NCI-H748 (cell line): ENCODE measurements at regions not wholly inside any gene's neighbourhood (a gene's known extent, or its start where the extent isn't known, plus 50 kb on each side); places are given as distances from the start of the nearest gene placed in this dataset.
A peak's percentile ranks its signal among the peaks of the same experiment; 100 is the strongest.

Experiments used
- DNase-seq: peaks from one replicate; lab custom pipeline; 2025; ENCODE audit not compliant: unreplicated experiment; lab: John Stamatoyannopoulos, UW

DNA sequence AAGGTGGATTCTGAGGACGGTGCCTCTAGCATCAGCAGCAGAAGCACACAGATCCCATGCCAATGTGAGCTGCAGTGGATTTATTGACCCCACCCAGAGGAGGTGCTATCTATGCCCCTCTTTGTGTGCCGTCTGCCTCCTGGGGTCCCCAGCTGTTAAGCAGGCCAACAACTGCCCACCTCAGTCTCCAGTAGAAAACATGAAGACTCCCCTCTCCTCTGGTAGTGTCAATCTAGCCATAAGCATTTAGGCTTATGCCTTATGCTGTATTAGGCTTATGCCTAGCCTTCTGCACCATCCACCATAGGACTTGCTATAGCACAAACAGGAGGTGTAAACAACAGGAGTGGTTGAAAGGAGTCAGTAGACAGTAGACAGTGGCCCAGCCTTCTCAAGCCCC, 417.9 kb upstream of the C16orf82 start:
- DNase-seq, result peak; percentile 30

DNA sequence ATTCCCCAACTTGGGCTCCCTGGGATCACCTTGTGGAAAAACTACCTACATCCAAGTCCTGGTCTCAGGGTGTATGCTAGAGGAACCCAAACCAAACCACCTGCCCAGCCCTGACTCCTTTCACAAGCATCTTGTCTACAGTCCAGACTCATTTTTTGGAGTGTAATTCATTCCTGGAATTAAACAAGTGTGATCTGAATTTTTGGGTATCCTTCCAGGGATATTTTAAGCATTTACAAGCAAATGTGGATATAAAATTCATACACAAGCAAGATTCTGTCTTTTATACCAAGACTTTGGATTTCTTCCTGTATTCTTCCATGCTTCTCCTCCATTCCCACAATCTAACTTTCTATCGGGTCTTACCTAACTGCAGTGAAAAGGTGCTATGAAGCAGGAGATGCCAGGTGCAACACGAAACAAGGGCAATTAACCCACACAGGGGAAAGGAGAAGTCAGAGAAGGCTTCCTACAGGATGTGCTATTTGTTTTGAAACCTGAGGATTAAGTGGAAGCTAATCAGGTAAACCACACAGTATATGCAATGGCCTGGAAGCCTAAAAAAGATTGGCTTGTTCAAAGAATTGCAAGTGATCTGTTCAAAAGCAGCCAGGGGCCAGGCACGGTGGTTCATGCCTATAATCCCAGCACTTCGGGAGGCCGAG, 417.2 kb upstream of the C16orf82 start:
- DNase-seq, result peak; percentile 97

DNA sequence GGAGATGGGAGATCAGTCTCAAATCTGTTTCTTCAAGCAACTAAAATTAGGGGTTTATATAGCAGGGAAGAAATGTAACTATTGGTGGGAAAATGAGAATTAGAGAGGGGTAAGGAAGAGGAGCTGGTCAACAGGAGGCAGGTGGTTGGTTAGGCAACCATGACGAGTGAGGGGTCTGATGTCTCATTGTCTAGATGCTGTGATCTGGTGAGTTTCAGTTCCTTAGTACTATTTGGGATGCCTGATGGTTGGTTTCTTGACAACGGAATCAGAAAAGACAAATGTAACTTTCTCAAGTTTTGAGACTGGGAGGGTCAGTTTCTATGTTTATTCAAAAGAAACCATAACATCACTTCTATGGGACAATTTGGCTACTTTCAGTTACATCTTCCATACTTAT, 415.3 kb upstream of the C16orf82 start:
- DNase-seq, result no peak

DNA sequence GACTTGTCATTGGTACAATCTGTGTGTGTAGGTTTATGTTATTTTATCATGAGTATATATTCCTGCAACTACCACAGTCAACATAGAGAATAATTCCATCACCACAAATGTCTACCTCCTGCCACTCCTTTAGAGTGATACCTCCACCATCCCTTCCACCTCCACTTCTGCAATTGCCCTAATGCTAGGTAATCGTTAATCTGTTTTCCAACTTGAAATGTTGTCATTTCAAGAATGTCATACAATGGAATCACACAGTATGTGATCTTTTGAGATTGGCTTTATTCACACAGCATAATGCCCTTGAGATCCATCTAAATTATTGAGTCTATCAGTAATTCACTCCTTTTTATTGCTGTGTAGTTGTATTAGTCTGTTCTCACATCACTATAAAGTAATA, 414.8 kb upstream of the C16orf82 start:
- DNase-seq, result no peak

DNA sequence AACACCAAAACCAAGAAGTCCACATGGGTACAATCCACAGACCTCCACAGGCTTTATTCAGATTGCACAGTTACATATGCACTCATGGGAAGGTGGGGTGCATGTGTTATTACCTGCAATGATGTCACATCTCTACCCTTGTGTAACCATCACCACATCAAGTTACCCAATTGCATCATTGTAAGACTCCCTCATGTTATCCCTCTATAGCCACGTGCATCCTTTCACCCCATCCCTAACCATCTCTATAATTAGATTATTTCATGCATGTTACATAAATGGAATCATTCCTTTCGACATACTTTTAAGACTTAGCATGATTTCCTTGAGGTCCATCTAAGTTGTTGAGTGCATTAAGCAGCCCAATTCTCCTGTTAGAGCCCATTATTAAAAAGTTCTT, 408.2 kb upstream of the C16orf82 start:
- no peak for DNase-seq

DNA sequence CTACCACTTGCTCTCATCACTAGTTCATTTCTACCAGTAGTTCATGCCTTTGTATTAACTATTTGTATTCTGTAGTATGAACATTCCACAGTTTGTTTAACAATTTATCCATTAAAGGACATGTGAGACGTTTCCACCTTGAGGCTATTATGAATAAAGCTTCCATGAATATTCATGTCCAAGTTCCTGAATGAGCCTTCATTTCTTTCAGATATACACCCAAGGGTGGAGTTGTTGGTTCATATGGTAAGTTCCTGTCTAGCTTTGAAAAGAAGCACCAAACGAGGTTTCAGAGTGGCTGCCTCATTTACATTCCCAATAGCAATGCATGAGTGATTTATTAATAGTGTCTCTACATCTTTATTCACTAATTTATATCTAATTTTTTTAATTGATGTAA, 407.8 kb upstream of the C16orf82 start:
- no peak for DNase-seq

DNA sequence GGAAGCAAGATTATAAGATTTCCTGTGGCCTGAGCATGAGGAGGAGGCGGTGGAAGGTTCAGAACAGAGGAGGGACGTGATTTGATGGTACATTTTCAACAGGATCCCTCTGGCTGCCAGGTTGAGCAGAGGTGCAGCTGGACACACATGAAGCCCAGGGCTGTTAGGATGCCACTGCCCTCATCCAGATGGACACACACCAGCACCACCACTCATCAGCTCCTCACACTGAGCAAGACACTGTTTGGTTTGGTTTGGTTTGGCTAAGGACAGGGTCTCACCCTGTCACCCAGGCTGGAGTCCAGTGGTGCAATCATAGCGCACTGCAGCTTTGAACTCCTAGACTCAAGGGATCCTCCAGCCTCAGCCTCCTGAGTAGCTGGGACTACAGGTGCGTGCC, 402.6 kb upstream of the C16orf82 start:
- DNase-seq, result no peak

DNA sequence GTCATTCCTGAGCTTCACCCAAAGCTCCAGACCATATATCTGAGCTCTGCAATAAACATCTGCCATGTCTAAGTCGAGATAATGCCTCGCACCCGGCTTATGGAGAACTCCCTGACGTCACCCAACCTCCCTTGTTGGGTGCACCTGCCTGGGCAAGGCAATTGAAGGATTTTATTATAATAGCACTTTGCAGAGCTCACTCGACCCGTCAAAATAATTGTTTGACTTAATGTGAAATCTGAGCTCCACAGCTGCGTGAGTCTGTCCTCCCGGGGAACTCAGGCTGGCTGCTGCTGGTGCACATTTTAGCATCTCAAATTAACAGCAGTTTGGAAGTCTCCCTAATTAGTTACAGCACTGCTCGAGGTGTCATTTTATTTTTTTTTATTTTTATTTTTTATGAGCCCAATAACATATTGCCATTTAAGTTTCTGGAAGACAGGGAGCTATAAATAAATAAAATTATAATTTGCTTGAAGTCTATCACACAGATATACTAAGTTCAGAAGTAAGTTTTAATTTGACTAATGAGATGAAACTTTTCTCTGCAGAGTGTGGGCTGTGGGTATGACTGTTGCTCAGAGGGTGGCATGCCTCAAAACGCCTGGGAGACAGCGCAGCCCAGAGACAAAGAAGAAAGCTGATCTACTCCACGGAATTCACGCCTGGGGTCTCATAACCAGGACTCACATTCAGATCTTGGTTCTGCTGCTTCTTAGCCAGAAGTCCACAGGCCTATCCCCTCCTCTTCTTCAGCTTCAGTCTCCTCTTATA, 401.4 kb upstream of the C16orf82 start:
- peak; percentile 98 for DNase-seq

DNA sequence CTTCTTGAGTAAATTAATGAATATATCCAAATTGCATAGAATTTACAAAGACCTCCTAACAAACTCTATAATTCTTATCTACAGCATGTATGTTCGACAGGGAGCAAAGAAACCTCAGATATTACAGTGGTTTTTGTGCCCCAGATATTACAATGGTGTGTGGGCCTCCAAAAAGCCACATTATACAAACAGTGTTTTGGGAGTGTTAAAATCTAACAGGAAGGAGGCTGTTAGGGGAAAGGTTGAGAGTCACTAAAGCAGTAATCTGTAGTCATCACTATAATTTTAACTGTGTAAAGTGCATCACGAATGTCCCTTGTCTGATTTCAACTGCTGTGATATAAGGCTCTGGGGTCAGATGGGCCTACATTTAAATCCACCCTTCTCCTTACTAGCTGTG, 400.2 kb upstream of the C16orf82 start:
- no peak for DNase-seq

DNA sequence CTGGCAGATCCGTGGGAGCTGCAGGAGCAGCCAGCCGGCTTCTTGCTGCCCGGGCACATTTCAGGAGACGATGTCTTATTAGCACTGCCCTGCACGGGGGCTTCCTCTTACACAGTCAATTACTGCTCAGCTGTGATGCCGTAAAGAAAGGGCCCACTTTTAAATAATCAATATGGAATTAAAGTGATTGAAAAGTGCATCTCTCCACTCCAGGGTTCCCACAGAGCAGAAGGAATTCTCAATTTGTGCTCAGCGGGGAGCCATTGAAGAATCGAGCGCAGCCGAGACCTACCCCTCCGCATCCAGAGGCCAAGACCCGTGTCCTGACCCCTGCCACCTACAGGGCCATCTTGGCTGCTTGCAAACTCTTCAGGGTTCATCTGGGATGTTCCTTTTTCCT, 399.4 kb upstream of the C16orf82 start:
- no peak for DNase-seq

DNA sequence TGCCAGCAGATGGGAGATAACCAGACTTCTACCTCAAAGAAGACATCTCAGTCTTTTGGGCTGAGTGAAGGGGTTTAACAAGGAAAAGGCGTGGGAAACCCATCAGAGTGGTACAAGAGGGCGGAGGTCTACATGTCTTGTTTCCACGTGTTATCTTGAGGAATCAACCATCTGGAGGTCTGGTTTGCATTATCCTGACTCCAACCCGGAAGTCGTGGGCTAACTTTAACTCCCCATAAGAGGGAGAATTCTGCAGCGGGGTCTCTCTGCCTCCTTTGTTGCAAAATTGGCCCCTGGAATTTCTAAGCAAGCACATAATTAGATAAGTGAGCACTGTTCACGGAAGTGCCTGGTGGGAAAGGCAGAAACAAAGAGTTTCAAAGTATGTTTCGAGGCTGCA, 398.7 kb upstream of the C16orf82 start:
- DNase-seq, result no peak

DNA sequence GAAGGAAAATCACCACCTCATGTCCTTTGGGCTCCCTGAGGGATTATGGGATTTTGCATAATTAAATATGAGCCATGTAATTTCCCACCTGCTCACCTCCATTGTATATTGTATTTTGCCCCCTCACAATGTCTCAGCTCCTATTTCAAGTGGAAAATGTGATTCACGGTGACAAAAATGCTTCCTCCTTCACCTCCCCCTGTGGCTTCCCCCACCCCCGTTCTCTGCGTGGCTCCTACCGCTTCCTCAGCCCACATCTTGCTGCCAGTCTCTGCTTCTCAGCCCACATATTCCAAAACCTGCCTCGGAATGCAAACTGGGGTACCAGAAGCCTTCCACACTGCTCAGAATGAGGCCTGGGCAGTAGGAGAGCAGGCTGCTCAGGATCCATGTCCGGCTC, 394.5 kb upstream of the C16orf82 start:
- peak; percentile 25 for DNase-seq

DNA sequence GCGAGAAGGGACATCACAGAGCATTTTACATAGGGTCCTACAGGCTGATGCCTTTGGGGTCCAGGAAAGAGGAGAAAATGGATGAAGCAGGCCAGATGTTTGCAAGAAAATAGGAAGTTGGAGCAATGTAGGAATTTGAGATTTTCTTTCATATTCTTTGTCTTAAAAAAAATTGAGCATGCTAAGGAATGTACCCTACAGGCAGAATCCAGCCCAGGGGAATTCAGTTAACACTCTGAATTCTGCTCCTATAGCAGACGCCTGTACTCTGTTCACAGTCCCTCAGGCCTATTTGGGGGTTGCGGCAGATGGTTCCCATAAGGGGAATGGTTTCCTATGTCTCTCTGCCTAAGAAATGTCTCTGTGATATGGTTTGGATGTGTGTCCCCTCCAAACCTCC, 393.7 kb upstream of the C16orf82 start:
- no peak for DNase-seq

DNA sequence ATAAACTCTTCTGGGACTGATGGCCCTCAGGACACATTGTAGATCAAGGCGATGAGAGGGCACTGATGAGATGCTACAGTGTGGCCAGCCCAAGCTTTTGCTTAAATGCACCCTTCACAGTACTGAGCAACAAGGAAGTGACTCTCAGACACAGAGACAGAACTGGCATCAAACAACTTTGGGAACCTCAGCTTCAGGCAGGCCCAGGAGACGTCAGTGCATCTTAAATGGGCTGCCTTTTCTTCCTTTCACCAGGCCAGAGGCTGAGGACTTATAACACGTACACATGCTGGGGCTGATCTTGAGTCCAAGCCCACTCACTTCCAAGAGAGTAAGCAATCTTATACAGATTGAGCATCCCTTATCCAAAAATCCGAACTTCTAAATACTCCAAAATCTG, 386.1 kb upstream of the C16orf82 start:
- no peak for DNase-seq

DNA sequence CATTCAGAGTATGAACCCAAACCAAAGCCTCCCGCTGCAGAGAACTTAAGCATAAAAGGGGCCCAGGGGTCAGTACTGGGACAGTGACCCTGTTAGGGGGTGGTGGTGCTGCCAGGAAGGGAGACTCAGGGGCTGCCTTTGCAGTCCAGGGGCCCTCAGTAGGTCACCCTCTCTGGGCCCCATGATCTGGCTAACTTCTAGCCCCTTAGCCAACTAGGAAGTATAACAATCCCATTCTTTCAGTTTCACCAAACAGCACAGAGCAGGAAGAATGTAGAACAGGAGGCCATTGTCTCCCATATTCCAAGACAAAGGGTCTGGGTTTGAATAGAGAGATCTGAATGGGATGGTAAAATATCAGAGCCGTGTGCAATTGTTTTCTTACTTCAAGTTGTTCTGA, 378.6 kb upstream of the C16orf82 start:
- no peak for DNase-seq

DNA sequence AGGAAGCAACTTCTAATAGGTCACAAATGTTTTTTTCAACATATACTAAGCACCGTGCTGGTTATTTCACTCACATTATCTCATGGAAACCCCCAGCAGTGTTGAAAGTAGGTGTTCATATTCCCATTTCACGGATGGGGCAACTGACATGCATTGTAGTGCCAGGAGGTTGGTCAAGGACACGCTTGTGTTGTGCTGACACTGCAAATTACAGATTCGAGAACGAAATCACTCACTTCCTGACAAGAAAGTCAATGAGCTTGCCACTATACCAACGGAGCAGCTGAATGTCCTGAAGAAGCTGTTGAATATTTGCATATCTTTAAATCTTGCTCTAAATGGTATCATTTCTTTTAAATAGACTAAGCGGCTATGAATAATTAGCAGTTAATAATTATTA, 378.0 kb upstream of the C16orf82 start:
- no peak for DNase-seq

DNA sequence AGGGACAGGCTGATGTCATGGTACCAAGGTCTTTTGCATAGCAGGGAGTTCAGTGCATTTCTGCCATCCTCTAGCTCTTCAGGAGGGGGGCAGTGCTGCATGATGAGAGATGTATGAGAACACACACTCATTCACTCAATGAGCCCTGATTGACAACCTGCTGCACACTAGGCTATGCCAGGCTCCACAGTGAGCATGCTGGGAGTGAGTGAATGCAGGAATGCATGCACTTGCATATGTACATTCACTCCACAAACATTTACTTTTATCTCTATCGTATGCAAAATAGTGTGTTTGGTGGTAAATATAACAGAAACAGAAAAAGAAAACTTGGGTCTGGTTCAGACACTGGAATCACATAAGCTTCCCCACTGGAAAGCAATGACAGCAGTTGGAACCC, 374.1 kb upstream of the C16orf82 start:
- DNase-seq, result no peak

DNA sequence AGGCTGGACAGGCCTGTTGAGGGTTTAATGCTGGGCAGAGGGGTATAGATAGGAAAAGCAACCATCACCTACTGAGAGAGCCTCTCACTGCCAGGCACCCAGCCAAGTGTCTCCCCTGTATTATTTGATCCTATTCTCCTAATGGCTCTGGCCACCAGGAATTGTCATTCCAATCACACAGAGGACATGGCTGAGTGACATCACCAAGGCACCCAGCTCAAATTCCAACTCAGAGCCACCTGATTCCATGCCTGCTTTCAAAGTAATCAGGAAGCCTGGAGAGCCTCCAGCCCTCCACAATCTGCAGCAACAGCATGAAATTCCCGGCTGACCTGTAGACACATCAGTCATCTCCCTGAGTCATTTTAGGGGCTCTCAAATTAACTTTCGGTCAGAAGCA, 368.9 kb upstream of the C16orf82 start:
- peak; percentile 49 for DNase-seq

DNA sequence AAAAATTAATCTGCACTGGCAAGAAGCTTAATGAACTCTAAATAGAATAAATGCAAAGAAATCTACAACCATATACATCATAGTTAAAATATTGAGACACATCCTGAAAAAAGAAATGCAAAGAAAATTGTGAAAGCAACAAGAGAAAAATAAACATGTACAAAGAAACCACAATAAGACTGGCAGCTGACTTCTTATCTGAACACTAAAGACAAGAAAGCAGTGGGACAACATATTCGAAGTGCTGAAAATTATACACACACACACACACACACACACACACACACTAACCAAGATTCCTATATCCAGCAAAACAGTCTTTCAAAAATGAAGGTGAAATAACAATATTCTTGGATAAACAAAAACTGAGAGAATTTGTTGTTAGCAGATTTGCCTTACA, 366.5 kb upstream of the C16orf82 start:
- no peak for DNase-seq

DNA sequence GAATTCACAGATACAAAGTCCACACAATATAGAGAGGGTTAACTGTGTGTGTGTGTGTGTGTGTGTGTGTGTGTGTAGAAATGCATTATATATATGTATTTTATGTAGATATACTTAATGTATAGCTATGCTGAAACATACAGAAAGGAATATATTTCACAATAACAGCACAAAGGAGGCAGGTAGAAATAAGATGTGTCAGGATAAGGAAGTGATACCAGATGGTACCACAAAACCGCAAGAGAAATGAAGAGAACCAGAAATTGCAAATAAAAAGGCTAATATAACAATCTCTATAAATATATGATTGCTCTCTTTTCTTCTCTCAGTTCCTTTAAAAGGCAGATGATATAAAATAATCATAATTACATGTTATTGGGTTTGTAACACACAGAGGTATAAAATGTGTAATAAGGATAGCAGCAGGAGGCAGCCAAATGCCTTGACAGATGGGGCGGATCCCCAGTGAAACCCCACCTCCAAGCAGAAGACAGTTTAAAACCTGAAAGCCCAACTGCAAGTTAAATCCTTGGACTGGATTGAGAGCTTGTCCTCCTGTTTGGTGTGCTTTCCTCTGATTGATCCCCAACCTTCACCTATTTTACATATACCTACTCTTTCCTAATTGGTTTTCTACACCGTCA, 365.4 kb upstream of the C16orf82 start:
- DNase-seq, result no peak

DNA sequence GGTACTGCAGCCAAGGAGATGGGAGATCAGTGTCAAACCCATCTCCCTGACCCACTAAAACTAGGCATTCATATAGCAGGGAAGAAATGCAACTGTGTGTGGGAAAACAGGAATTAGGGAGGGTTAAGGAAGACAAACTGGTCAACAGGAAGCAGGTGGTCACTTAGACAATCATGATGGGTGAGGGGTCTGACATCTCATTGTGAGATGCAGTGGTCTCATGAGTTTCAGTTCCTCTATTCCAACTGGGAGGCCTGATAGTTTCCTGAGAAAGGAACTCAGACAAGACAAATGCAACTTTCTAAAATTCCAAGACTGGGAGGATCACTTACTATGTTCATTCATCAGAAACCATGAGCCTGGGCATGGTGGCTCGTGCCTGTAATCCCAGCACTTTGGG, 361.4 kb upstream of the C16orf82 start:
- no peak for DNase-seq

DNA sequence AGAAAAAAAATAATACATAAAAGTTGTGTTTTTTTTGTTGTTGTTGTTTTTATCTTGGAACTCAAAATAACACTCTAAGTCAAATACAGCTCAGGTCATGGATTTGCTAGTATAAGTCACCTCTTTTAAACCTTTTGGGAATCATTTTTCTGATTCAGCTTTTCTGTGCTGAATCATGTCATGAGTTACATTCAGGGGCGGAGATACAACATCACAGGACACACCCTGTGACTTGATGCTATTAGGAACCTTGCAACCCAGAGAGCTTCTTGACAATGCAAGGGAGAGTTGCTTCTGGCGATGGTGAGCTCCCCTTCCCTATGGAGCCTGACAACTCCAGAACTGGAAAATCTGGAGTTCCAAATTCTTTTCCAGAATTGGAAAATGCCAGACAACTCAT, 358.3 kb upstream of the C16orf82 start:
- no peak for DNase-seq
